GM23248 (cell line): ENCODE measurements at regions not wholly inside any gene's neighbourhood (a gene's known extent, or its start where the extent isn't known, plus 50 kb on each side); places are given as distances from the start of the nearest gene placed in this dataset.

Experiments used
- DNase-seq: peaks from one replicate; pipeline ENCODE4 v3.0.0-alpha.2; 2015
- H2AFZ ChIP-seq: fragments of 200-600 bp; sonication (generic); 2 replicates; pipeline ENCODE4 v1.6.1; 2016; ENCODE audit warnings: antibody characterized with exemption
- H3F3A ChIP-seq: fragments of 200-600 bp; sonication (generic); 2 replicates; pipeline ENCODE4 v1.6.1; 2016; ENCODE audit warnings: mild to moderate bottlenecking, antibody characterized with exemption, mixed run types; ENCODE audit not compliant: insufficient read depth
- H3K27ac ChIP-seq: fragments of 200-600 bp; sonication (generic); 2 replicates; pipeline ENCODE4 v1.5.1; 2016; ENCODE audit warnings: mild to moderate bottlenecking
- H3K27me3 ChIP-seq: fragments of 200-600 bp; sonication (generic); replicated peaks from 2 replicates; pipeline ENCODE4 v1.6.1; 2016; ENCODE audit warnings: mild to moderate bottlenecking; ENCODE audit not compliant: insufficient read depth
- H3K36me3 ChIP-seq: fragments of 200-600 bp; sonication (generic); 2 replicates; pipeline ENCODE4 v1.6.1; 2016; ENCODE audit warnings: low read depth, mild to moderate bottlenecking
- H3K4me1 ChIP-seq: fragments of 200-600 bp; sonication (generic); 2 replicates; pipeline ENCODE4 v1.6.1; 2016; ENCODE audit warnings: mild to moderate bottlenecking; ENCODE audit not compliant: insufficient read depth
- H3K4me2 ChIP-seq: fragments of 200-600 bp; sonication (generic); one replicate; pipeline ENCODE4 v1.6.1; 2016; ENCODE audit warnings: mild to moderate bottlenecking; ENCODE audit not compliant: unreplicated experiment
- H3K4me3 ChIP-seq: fragments of 200-600 bp; sonication (generic); 2 replicates; pipeline ENCODE4 v1.5.1; 2016; ENCODE audit warnings: mild to moderate bottlenecking
- H3K79me2 ChIP-seq: fragments of 200-600 bp; sonication (generic); 2 replicates; pipeline ENCODE4 v1.6.1; 2016; ENCODE audit warnings: mild to moderate bottlenecking; ENCODE audit not compliant: insufficient read depth
- H3K9ac ChIP-seq: fragments of 200-600 bp; sonication (generic); 2 replicates; pipeline ENCODE4 v1.6.1; 2016; ENCODE audit warnings: mild to moderate bottlenecking
- H3K9me2 ChIP-seq: fragments of 200-600 bp; sonication (generic); 2 replicates; pipeline ENCODE4 v1.6.1; 2016; ENCODE audit warnings: mixed run types, mild to moderate bottlenecking, moderate library complexity; ENCODE audit not compliant: insufficient read depth
- H3K9me3 ChIP-seq: fragments of 200-600 bp; sonication (generic); one replicate; pipeline ENCODE4 v1.6.1; 2017; ENCODE audit warnings: low read depth
- H4K20me1 ChIP-seq: fragments of 200-600 bp; sonication (generic); 2 replicates; pipeline ENCODE4 v1.6.0; 2016; ENCODE audit not compliant: insufficient read depth
- EZH2 ChIP-seq: fragments of 200-600 bp; sonication (generic); IDR thresholded peaks from 2 replicates; pipeline ENCODE4 v1.6.1; 2018; ENCODE audit warnings: antibody characterized with exemption, mild to moderate bottlenecking; ENCODE audit not compliant: insufficient read depth, poor library complexity, severe bottlenecking
- EZH2phosphoT487 ChIP-seq: fragments of 200-600 bp; sonication (generic); IDR thresholded peaks from 2 replicates; pipeline ENCODE4 v1.6.1; 2018; ENCODE audit warnings: antibody characterized with exemption, moderate library complexity, mild to moderate bottlenecking, low read depth; ENCODE audit not compliant: insufficient read depth
- WGBS, 2 experiments: methylation state at CpG; one replicate each; pipeline ENCODE4 v1.1.6; 2015 to 2017; ENCODE audit warnings: low lambda C conversion rate in 2 of 2, low coverage in 1 of 2; ENCODE audit errors: missing lambda C conversion rate in 2 of 2; 5-methylcytosine and 5-hydroxymethylcytosine counted together
- in situ Hi-C: fragments of 300-500 bp; cut with MboI; formaldehyde crosslinking; loops from 2 replicates; pipeline ENCODE4 v1.15.0; 2020

- WGBS, 2 experiments = 36 to 42% methylated on average over 4 of the region's 4 CpGs
- no peak overlapping the region for H3K4me2 ChIP-seq
- H3K27ac ChIP-seq = no peak overlapping the region
- no peaks in the 10 kb centered on the region for H3K36me3 ChIP-seq
- no peak for DNase-seq
- H3K27me3 ChIP-seq = no peaks in the 10 kb centered on the region; the same call in 1 of the 2 replicates
- in situ Hi-C loops = no loop called here
- H3F3A ChIP-seq = no peaks in the 10 kb centered on the region
- H2AFZ ChIP-seq = no peak overlapping the region
- TF ChIP-seq EZH2phosphoT487 = no peak
- no peak for TF ChIP-seq EZH2
- H3K79me2 ChIP-seq = no peaks in the 10 kb centered on the region
- H3K4me3 ChIP-seq = no peak overlapping the region
- no peaks in the 10 kb centered on the region for H3K9me3 ChIP-seq
- no peaks in the 10 kb centered on the region for H3K9me2 ChIP-seq
- H4K20me1 ChIP-seq = no peaks in the 10 kb centered on the region
- H3K4me1 ChIP-seq = no peaks in the 10 kb centered on the region; the same call in 1 of the 2 replicates
- H3K9ac ChIP-seq = no peak overlapping the region
Measured at GRCh38 chr20:24106150-24106800, 117.7 kb upstream of the GGTLC1 start.

GRCh38 chr20:24102749-24103333 is 114.3 kb upstream of the GGTLC1 start:
- Histone ChIP-seq H4K20me1 (no peaks in the 10 kb centered on the region), H2AFZ (no peak overlapping the region), H3K4me3 (no peak overlapping the region), H3K9ac (no peak overlapping the region), H3K9me2 (no peaks in the 10 kb centered on the region), H3K27me3 (no peaks in the 10 kb centered on the region; the same call in 1 of the 2 replicates), H3K9me3 (no peaks in the 10 kb centered on the region), H3F3A (peaks cover 4% of the 10 kb centered on the region; the same call in 1 of the 2 replicates), H3K79me2 (no peaks in the 10 kb centered on the region), H3K4me1 (no peaks in the 10 kb centered on the region; the same call in 1 of the 2 replicates), H3K4me2 (no peak overlapping the region), H3K27ac (no peak overlapping the region), H3K36me3 (no peaks in the 10 kb centered on the region)
- in situ Hi-C loops = no loop called here
- TF ChIP-seq EZH2 (no peak), EZH2phosphoT487 (no peak)
- WGBS, 2 experiments = 85 to 88% methylated on average over 1 of the region's 1 CpG
- peak; percentile 26 for DNase-seq

DNA sequence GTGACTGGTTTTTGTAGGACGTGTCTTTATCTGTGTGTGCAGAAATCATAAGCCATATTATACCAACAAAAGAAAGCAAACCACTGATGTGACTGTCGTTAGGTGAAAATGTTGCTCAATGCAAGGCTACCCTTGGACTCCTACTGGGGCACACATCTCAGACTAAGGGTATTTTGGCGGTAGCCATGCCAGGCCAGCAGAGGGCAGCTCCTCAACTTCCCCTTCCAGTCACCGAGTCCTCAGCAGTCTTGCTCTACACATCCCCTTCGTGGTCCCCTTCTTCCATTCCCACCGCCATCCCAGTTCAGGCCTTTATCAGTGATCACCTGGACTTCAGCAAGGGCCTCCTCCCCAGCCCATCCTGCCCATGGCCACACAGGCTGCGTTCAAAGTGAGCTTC is 113.7 kb upstream of the GGTLC1 start:
- in situ Hi-C loops = no loop called here
- no peak for DNase-seq
- Histone ChIP-seq H3K9me3 (no peaks in the 10 kb centered on the region), H4K20me1 (no peaks in the 10 kb centered on the region), H3K36me3 (no peaks in the 10 kb centered on the region), H3K9ac (no peak overlapping the region), H3K79me2 (no peaks in the 10 kb centered on the region), H3K9me2 (no peaks in the 10 kb centered on the region), H3K4me3 (no peak overlapping the region), H3K27me3 (no peaks in the 10 kb centered on the region; the same call in 1 of the 2 replicates), H3F3A (peaks cover 4% of the 10 kb centered on the region; the same call in 1 of the 2 replicates), H3K4me2 (no peak overlapping the region), H2AFZ (no peak overlapping the region), H3K27ac (no peak overlapping the region), H3K4me1 (no peaks in the 10 kb centered on the region; the same call in 1 of the 2 replicates)
- TF ChIP-seq EZH2 (no peak), EZH2phosphoT487 (no peak)
- 69 to 74% methylated on average over 7 of the region's 7 CpGs for WGBS, 2 experiments

- DNase-seq = peak; percentile 73
- H3K27ac ChIP-seq = no peak overlapping the region
- no peak overlapping the region for H3K4me2 ChIP-seq
Measured at GRCh38 chr20:24100370-24101011, 111.9 kb upstream of the GGTLC1 start.

More at GRCh38 chr20:24100370-24101011, 111.9 kb upstream of the GGTLC1 start:
- 26 to 27% methylated on average over 5 of the region's 5 CpGs for WGBS, 2 experiments
- in situ Hi-C loops = no loop called here
- Histone ChIP-seq H3K36me3 (no peaks in the 10 kb centered on the region), H4K20me1 (no peaks in the 10 kb centered on the region), H3K9me2 (no peaks in the 10 kb centered on the region), H3F3A (peaks cover 4% of the 10 kb centered on the region; the same call in 1 of the 2 replicates), H3K4me3 (no peak overlapping the region), H3K27me3 (peaks cover 9% of the 10 kb centered on the region; the same call in 1 of the 2 replicates), H3K4me1 (no peaks in the 10 kb centered on the region), H3K9ac (no peak overlapping the region), H3K79me2 (no peaks in the 10 kb centered on the region), H2AFZ (no peak overlapping the region), H3K9me3 (no peaks in the 10 kb centered on the region)
- TF ChIP-seq EZH2 (no peak), EZH2phosphoT487 (no peak)
